ENCODE measurements at regions not wholly inside any gene's neighbourhood (a gene's known extent, or its start where the extent isn't known, plus 50 kb on each side); places are given as distances from the start of the nearest gene placed in this dataset.

- TF ChIP-seq CTCF (IDR thresholded peaks at IDR 0.05; ENCODE audit: control extremely low read depth in 1 of 3, insufficient read depth in 1 of 3, low read depth in 1 of 3, low read length in 3 of 3): no peak
- no peak for TF ChIP-seq POLR2A (IDR thresholded peaks at IDR 0.05; ENCODE audit: control extremely low read depth in 1 of 2, low read depth in 2 of 2, low read length in 2 of 2)
- TF ChIP-seq E2F6 (IDR thresholded peaks at IDR 0.05): no peak
- no peak for TF ChIP-seq CREB1 (IDR thresholded peaks at IDR 0.05)
- TF ChIP-seq EP300 (IDR thresholded peaks at IDR 0.05; ENCODE audit: borderline replicate concordance in 1 of 2, low read depth in 2 of 2, low read length in 2 of 2): no peak
- TF ChIP-seq SAP30 (IDR thresholded peaks at IDR 0.05; ENCODE audit: insufficient read depth, insufficient replicate concordance, low read length): no peak
- no peak for TF ChIP-seq TAF1 (IDR thresholded peaks at IDR 0.05; ENCODE audit: low read depth, low read length)
- TF ChIP-seq RFX5 (IDR thresholded peaks at IDR 0.05; ENCODE audit: borderline replicate concordance, low read depth, low read length): no peak
- no peak for TF ChIP-seq GTF2F1 (IDR thresholded peaks at IDR 0.05; ENCODE audit: borderline replicate concordance, low read depth, low read length)
- no peak for TF ChIP-seq POLR2AphosphoS5 (IDR thresholded peaks at IDR 0.05; ENCODE audit: low read depth, low read length)
- TF ChIP-seq USF2 (IDR thresholded peaks at IDR 0.05; ENCODE audit: low read length): no peak
- TF ChIP-seq EGR1 (IDR thresholded peaks at IDR 0.05; ENCODE audit: borderline replicate concordance, low read depth, low read length): no peak
- TF ChIP-seq ZNF274 (IDR thresholded peaks at IDR 0.05; ENCODE audit: borderline replicate concordance, extremely low read depth, low read length): no peak
Observed at GRCh38 chr2:44083054-44083453, 85.6 kb upstream of the PPM1B start.
